Peyer's patch (tissue), 4 donors: ENCODE measurements at regions not wholly inside any gene's neighbourhood (a gene's known extent, or its start where the extent isn't known, plus 50 kb on each side); places are given as distances from the start of the nearest gene placed in this dataset.

Source experiments
- CTCF ChIP-seq, 6 experiments: fragments of 450-650 bp in 4 of 6; fragments of 200-600 bp in 2 of 6; sonication (generic) in 1 of 6; IDR thresholded peaks; one replicate each; pipeline ENCODE4 v1.5.1; 2017 to 2019; ENCODE audit warnings: antibody characterized with exemption in 6 of 6, mild to moderate bottlenecking in 3 of 6, moderate library complexity in 1 of 6
- POLR2A ChIP-seq, 2 donors: fragments of 450-650 bp; IDR thresholded peaks; one replicate each; pipeline ENCODE4 v1.5.1; 2017; ENCODE audit warnings: antibody characterized with exemption in 2 of 2, mild to moderate bottlenecking in 2 of 2, moderate library complexity in 2 of 2

- TF ChIP-seq CTCF (IDR thresholded peaks at IDR 0.05) (no peak), POLR2A (IDR thresholded peaks at IDR 0.05) (no peak)
Measured at GRCh38 chr15:29331071-29331470, 61.4 kb upstream of the NSMCE3 start.
